HL-60/S4 (cell line): ENCODE measurements at regions not wholly inside any gene's neighbourhood (a gene's known extent, or its start where the extent isn't known, plus 50 kb on each side); places are given as distances from the start of the nearest gene placed in this dataset.

Experiments
- in situ Hi-C: fragments of 300-500 bp; cut with MboI; formaldehyde crosslinking; loops from 2 replicates; pipeline ENCODE4 v1.14.3; 2022; ENCODE audit warnings: low sequenced_read_pairs

- in situ Hi-C loops: no loop called here
Observed at GRCh38 chr9:87434366-87434765, 63.3 kb upstream of the DAPK1 start.

- in situ Hi-C loops: no loop called here
Observed at GRCh38 chr9:87435189-87435880, 62.3 kb upstream of the DAPK1 start.

GRCh38 chr9:87436716-87437115 lies 61.0 kb upstream of the DAPK1 start:
- in situ Hi-C loops: no loop called here

GRCh38 chr9:87437966-87438365 lies 59.7 kb upstream of the DAPK1 start:
- in situ Hi-C loops: no loop called here

- in situ Hi-C loops: no loop called here
Observed at GRCh38 chr9:87441251-87441650, 56.4 kb upstream of the DAPK1 start.

- in situ Hi-C loops: no loop called here
Observed at GRCh38 chr9:87442451-87442850, 55.2 kb upstream of the DAPK1 start.

- in situ Hi-C loops: no loop called here
Observed at GRCh38 chr9:87443006-87443405, 54.7 kb upstream of the DAPK1 start.

- in situ Hi-C loops: no loop called here
Observed at GRCh38 chr9:87443461-87443860, 54.2 kb upstream of the DAPK1 start.

GRCh38 chr9:87445646-87446045 lies 52.0 kb upstream of the DAPK1 start:
- in situ Hi-C loops: no loop called here

- in situ Hi-C loops: no loop called here
Observed at GRCh38 chr9:87446527-87446926, 51.1 kb upstream of the DAPK1 start.

GRCh38 chr9:87447547-87448432 lies 49.9 kb upstream of the DAPK1 start:
- in situ Hi-C loops: no loop called here
